ENCODE measurements at regions not wholly inside any gene's neighbourhood (a gene's known extent, or its start where the extent isn't known, plus 50 kb on each side); places are given as distances from the start of the nearest gene placed in this dataset.

- Histone ChIP-seq H3K9me2 (ENCODE audit: low read depth, low read length) (no peaks in the 10 kb centered on the region), H3K9me3 (ENCODE audit: low read length) (no peaks in the 10 kb centered on the region), H3K9ac (ENCODE audit: low read length) (no peak overlapping the region), H3F3A (ENCODE audit: insufficient read depth, low read length) (no peaks in the 10 kb centered on the region), H3K79me2 (ENCODE audit: insufficient read depth, low read length) (no peaks in the 10 kb centered on the region), H3K4me3 (ENCODE audit: low read depth, low read length, poor library complexity, severe bottlenecking) (no peak overlapping the region), H3K27me3 (ENCODE audit: insufficient read depth, low read length) (no peaks in the 10 kb centered on the region), H3K27ac (ENCODE audit: low read depth, low read length, poor library complexity, severe bottlenecking) (no peak overlapping the region), H3K4me1 (ENCODE audit: insufficient read depth, low read length, severe bottlenecking) (no peaks in the 10 kb centered on the region), H4K20me1 (ENCODE audit: insufficient read depth, low read length) (no peaks in the 10 kb centered on the region), H3K4me2 (ENCODE audit: low read length) (no peak overlapping the region), H3K36me3 (ENCODE audit: insufficient read depth, low read length) (no peaks in the 10 kb centered on the region), H2AFZ (ENCODE audit: low read length) (no peak overlapping the region)
- TF ChIP-seq EZH2 (IDR thresholded peaks at IDR 0.05; ENCODE audit: borderline replicate concordance, low read length) (no peak), CTCF (IDR thresholded peaks at IDR 0.05; ENCODE audit: low read length) (no peak)
Measured at GRCh38 chr2:175808078-175808477, 194.0 kb downstream of the LNPK start.

DNA sequence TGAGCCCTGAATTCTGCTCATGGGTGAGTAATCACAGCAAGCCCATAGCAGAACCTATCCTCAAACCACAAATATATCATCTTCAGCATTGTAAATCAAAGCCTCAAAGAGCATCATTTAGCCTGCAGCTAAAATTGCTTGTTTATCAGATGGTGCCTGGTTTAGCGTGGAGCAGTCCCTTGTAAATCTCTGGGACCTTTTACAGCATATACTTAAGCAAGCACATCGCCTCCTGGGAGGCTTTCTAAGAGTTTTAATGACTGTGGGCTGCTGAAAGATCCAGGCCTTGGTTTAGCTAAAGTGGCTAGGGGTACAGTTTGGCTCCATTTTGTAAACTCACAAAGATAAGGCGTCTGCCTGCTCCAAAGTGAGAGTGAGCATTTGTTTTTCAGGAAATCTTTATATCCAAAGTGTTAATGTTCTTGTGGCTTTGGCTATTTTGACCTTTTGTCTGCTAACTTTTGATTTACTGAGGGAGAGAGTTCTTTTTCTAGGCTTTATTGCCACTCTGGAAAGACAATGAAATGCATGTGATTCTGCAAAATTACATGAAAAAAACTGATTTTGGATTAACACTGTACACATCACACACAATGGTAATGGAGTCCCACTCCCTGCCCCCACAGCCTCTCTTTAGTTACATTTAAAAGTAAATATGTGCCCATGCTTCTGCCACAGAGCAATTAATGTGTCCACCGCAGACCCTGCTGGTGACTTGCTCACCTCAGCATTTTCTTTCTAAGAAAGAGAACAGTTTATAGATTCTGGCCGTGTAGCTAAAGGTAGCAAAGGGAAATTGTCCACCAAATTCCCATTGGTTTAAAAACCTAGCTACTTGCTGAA, 194.8 kb downstream of the LNPK start:
- Histone ChIP-seq H3K79me2 (ENCODE audit: insufficient read depth, low read length) (no peaks in the 10 kb centered on the region), H3K9me3 (ENCODE audit: low read length) (no peaks in the 10 kb centered on the region), H3K27ac (ENCODE audit: low read depth, low read length, poor library complexity, severe bottlenecking) (no peak overlapping the region), H3F3A (ENCODE audit: insufficient read depth, low read length) (no peaks in the 10 kb centered on the region), H3K27me3 (ENCODE audit: insufficient read depth, low read length) (no peaks in the 10 kb centered on the region), H2AFZ (ENCODE audit: low read length) (no peak overlapping the region), H3K9me2 (ENCODE audit: low read depth, low read length) (no peaks in the 10 kb centered on the region), H3K4me3 (ENCODE audit: low read depth, low read length, poor library complexity, severe bottlenecking) (no peak overlapping the region), H3K36me3 (ENCODE audit: insufficient read depth, low read length) (no peaks in the 10 kb centered on the region), H3K4me2 (ENCODE audit: low read length) (no peak overlapping the region), H3K4me1 (ENCODE audit: insufficient read depth, low read length, severe bottlenecking) (no peaks in the 10 kb centered on the region), H4K20me1 (ENCODE audit: insufficient read depth, low read length) (no peaks in the 10 kb centered on the region), H3K9ac (ENCODE audit: low read length) (no peak overlapping the region)
- TF ChIP-seq EZH2 (IDR thresholded peaks at IDR 0.05; ENCODE audit: borderline replicate concordance, low read length), result no peak
- TF ChIP-seq CTCF (IDR thresholded peaks at IDR 0.05; ENCODE audit: low read length), result no peak

DNA sequence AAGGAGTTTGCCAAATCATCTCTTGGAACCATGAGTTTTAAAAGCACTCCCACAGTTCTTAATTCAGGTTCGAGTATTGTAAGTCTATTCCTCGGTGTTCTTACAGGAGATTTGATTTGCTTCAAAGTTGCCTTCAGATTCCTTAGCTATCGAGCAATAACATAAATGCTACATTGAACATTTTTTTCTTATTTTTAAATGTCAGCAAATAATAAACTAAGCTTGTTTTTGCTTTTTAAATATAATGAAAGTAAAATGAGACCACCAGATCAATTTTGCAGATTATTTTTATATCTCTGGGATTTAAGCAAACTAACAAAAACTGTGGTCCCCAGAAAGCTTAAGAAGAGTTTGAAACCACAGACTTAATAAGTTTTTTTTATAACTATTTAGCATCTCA, 195.5 kb downstream of the LNPK start:
- TF ChIP-seq EZH2 (IDR thresholded peaks at IDR 0.05; ENCODE audit: borderline replicate concordance, low read length), result no peak
- Histone ChIP-seq H3K36me3 (ENCODE audit: insufficient read depth, low read length) (no peaks in the 10 kb centered on the region), H3K79me2 (ENCODE audit: insufficient read depth, low read length) (no peaks in the 10 kb centered on the region), H3K27me3 (ENCODE audit: insufficient read depth, low read length) (no peaks in the 10 kb centered on the region), H2AFZ (ENCODE audit: low read length) (no peak overlapping the region), H3K9me2 (ENCODE audit: low read depth, low read length) (no peaks in the 10 kb centered on the region), H4K20me1 (ENCODE audit: insufficient read depth, low read length) (no peaks in the 10 kb centered on the region), H3K9me3 (ENCODE audit: low read length) (no peaks in the 10 kb centered on the region), H3K4me1 (ENCODE audit: insufficient read depth, low read length, severe bottlenecking) (no peaks in the 10 kb centered on the region), H3K9ac (ENCODE audit: low read length) (no peak overlapping the region), H3K4me3 (ENCODE audit: low read depth, low read length, poor library complexity, severe bottlenecking) (no peak overlapping the region), H3K27ac (ENCODE audit: low read depth, low read length, poor library complexity, severe bottlenecking) (no peak overlapping the region), H3K4me2 (ENCODE audit: low read length) (no peak overlapping the region), H3F3A (ENCODE audit: insufficient read depth, low read length) (no peaks in the 10 kb centered on the region)

DNA sequence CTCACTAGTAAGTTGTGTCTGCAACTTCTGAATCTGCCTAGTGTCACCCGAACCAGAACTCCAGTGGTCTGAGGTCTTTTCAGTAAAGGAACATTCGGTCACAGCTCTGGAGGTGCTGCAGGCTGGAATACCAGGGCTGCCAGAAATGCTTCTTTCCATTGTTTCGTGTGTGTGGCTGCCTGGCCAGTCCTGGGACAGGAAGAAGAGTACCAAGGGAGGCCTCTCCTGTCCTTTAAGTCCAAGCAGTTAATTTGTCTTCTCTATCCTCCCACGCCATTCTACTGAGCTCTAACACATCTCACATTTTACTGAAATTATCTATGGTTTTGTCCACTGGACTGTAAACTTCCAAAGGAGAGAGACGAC, 196.0 kb downstream of the LNPK start:
- Histone ChIP-seq H3K36me3 (ENCODE audit: insufficient read depth, low read length) (no peaks in the 10 kb centered on the region), H3K27ac (ENCODE audit: low read depth, low read length, poor library complexity, severe bottlenecking) (no peak overlapping the region), H3K4me1 (ENCODE audit: insufficient read depth, low read length, severe bottlenecking) (no peaks in the 10 kb centered on the region), H3K79me2 (ENCODE audit: insufficient read depth, low read length) (no peaks in the 10 kb centered on the region), H2AFZ (ENCODE audit: low read length) (no peak overlapping the region), H3K9me3 (ENCODE audit: low read length) (no peaks in the 10 kb centered on the region), H3K4me3 (ENCODE audit: low read depth, low read length, poor library complexity, severe bottlenecking) (no peak overlapping the region), H3K4me2 (ENCODE audit: low read length) (no peak overlapping the region), H3K9ac (ENCODE audit: low read length) (no peak overlapping the region), H4K20me1 (ENCODE audit: insufficient read depth, low read length) (no peaks in the 10 kb centered on the region), H3K9me2 (ENCODE audit: low read depth, low read length) (no peaks in the 10 kb centered on the region), H3F3A (ENCODE audit: insufficient read depth, low read length) (no peaks in the 10 kb centered on the region), H3K27me3 (ENCODE audit: insufficient read depth, low read length) (no peaks in the 10 kb centered on the region)
- no peak for TF ChIP-seq CTCF (IDR thresholded peaks at IDR 0.05; ENCODE audit: low read length)
- TF ChIP-seq EZH2 (IDR thresholded peaks at IDR 0.05; ENCODE audit: borderline replicate concordance, low read length), result no peak
